GM19238 (cell line): ENCODE measurements at regions not wholly inside any gene's neighbourhood (a gene's known extent, or its start where the extent isn't known, plus 50 kb on each side); places are given as distances from the start of the nearest gene placed in this dataset.
A peak's percentile ranks its signal among the peaks of the same experiment; 100 is the strongest.
"Not testable (repeated sequence)": the region's sequence is repeated elsewhere in the genome, so short reads cannot be mapped to it uniquely, and the experiment has no call there.

ENCODE experiments used
- DNase-seq: peaks from one replicate; pipeline ENCODE4 v3.0.0; 2011; ENCODE audit warnings: low spot score; ENCODE audit not compliant: insufficient read length

- DNase-seq, result no peak
These were observed 50.5 kb upstream of the PRNP start for GRCh38 chr20:4635781-4636180.

DNA sequence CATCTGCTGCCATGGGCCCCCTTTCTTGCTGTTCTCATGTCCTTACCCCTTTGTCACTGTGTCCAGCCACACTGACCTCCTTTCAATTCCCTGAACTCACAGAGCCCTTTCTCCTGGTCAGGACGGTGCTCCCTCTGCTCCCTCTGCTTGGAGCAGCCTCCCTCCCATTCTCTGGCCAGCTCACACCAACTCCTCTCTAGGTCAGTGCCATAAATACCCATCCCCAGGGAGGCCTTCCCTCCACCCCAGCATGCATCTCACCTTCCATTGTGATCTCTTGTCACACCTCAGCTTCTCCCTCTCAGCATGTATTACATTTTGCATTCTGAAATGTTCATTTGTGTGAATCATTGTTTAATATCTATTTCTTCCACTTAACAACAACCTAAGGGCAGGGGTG lies 50.9 kb upstream of the PRNP start:
- no peak for DNase-seq

DNA sequence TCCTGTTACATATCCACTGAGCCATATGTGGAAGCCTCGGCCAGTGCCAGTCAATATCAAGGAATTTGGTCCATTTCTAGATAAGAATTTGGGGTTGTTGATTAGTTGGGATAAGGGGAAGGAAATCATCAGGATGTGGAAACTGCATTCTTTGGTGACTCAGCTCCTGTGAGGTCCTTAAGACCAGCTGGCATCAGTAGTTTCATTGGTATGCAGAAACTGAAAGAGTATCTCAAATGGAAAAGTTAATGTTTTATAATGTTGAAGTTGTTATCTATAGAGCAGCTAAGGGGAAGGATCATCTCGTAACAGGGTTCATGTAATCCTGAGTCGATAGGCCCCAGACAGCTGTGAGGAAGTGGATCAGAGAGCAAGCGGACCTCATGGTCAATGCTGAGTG lies 52.5 kb upstream of the PRNP start:
- DNase-seq, result no peak

DNA sequence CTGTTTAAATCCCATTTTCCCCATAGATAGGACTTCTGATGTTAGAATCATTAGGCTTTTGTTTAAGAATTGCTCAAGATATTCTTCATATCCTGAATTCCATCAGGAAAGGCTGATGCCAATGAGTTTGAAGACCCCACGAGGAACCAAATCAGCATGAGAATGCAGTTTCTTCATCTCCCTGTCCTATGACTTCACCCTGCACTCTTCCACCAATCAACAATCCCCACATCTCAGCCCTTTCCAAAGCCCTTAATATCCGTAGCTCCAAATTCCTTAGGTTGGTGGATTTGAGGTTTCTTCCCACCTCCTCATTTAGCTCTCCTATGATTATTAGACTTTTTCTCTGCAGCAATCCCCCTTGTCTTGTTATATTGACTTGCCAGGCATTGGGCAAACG lies 52.9 kb upstream of the PRNP start:
- no peak for DNase-seq

DNA sequence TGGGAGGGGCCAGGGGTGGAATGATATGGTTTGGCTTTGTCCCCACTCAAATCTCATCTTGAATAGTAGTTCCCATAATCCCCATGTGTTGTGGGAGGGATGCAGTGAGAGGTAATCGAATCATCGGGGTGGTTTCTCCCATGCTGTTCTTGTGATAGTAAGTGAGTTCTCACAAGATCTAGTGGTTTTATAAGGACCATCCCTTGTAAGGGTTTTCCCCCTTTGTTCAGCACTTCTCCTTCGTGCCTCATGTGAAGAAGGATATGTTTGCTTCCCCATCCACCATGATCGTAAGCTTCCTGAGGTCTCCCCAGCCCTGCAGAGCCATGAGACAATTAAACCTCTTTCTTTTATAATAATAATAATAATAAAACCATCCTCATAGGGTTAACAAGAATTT lies 53.4 kb upstream of the PRNP start:
- DNase-seq, result no peak

- no peak for DNase-seq
These were observed 60.0 kb upstream of the PRNP start for GRCh38 chr20:4626228-4626627.

DNA sequence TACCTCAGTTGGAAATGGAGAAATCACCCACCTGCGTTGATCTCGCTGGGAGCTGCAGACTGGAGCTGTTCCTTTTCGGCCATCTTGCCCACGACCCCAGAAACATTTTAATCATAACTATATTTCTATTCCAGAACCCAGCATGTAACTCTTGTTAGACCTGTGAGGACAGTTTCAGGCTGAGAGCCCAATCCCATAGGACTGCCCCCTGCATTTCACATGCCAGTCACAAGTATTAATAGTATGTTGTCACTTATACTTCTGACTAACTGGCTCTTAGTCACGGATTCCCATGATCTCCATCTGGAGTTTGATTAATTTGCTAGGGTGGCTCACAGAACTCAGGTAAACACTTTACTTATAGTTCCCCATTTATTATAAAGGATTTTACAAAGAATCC lies 60.6 kb upstream of the PRNP start:
- DNase-seq, result no peak

- DNase-seq, result not testable (repeated sequence)
These were observed 61.5 kb upstream of the PRNP start for GRCh38 chr20:4624675-4625336.

- not testable (repeated sequence) for DNase-seq
These were observed 67.1 kb upstream of the PRNP start for GRCh38 chr20:4619144-4619543.

- no peak for DNase-seq
These were observed 68.8 kb upstream of the PRNP start for GRCh38 chr20:4617484-4617883.

DNA sequence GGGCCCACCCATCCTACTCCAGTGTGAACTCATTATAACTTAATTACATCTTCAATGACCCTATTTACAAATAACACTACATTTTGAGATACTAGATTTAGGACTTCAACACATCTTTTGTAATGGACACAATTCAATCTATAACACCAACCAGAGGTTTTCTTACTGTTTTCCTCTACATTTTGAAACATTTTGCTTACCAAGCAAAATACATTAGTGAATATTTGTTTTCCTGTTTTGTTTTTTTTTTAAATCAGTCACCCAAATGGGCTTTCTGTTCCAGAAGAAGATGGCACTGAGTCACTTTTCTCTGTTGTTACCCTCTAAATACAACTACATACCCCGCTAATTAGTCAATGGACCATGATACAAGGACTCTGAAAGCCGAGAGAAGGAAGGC lies 69.2 kb upstream of the PRNP start:
- no peak for DNase-seq

- peak; percentile 21 for DNase-seq
These were observed 72.3 kb upstream of the PRNP start for GRCh38 chr20:4613718-4614620.

- no peak for DNase-seq
These were observed 73.1 kb upstream of the PRNP start for GRCh38 chr20:4613184-4613583.

DNA sequence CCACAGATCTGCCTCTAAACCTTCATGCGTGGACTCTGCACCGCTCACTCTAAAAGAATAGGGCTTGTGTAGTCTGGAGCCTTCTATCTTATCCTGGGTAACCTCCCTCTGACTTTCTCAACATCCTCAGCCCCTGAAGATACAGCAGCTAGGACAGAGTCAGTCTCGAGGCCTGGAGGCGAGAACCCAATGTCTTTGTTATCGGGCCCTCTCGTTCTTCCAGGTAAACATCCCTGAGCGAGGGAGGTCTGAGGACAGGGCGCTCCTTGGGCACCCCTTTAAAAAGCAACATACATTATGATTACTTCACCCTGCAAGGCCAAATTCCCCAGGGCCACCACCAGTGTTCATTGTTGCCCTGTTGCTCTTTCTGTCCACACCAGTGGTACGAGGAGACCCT lies 75.4 kb upstream of the PRNP start:
- DNase-seq, result no peak

DNA sequence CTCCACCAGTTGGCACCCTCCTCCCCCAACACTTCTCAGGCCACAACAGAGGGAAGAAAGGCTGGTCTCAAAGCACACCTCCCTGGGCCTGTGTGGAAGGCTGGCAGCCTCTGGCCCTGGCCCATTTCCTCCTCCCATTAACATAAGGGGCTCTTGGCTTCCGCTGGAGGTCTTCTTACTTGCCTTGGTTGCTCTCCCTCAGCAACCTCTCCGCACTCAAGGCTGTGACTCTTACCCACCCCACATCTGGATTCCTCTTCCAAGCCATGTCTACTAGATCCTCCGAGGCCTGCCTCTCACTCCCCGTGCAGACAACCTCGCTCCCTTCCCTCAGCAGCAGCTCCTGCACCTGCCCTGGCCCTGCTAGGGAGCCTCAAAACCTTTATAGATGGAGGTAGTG lies 76.7 kb upstream of the PRNP start:
- DNase-seq, result no peak

DNA sequence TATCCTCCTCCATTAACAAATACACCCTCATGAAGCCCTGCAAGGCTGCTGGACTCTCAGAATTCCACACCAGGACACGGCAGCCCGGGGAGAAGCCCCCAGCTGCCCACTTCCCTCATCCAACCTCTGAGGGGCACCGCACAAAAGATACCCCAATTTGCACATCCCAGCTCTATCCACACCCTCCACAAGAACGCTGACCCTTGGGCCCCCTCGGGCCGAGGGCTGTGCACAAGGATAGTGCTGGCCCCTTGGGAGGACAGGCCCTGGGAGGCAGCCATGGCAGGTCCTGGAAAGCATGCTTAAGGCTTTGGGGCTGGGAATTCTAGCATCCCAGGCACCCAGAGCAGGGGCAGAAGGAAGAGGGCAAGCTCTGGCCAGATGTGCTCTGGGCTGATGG lies 77.4 kb upstream of the PRNP start:
- DNase-seq, result no peak

DNA sequence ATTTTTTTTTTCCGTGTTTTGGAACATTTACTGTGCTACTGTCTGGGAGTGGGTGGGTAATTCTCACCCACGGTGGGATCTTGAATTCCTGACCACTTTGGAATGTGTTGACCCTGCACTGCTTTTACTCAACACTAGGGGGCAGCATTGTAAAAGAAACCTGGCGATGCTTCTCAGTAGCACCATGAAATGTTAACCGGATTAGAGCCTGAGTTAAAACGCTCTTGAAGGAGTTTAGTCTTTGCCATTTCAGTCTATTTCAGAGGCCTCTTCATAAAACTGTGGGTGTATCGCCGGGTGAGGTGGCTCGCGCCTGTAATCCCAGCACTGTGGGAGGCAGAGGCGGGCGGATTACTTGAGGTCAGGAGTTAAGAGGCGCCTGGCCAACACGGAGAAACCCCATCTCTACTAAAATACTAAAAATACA lies 79.0 kb upstream of the PRNP start:
- peak; percentile 30 for DNase-seq

- DNase-seq, result no peak
These were observed 80.2 kb upstream of the PRNP start for GRCh38 chr20:4606051-4606450.

GRCh38 chr20:4605166-4605565 lies 81.1 kb upstream of the PRNP start:
- DNase-seq, result no peak

DNA sequence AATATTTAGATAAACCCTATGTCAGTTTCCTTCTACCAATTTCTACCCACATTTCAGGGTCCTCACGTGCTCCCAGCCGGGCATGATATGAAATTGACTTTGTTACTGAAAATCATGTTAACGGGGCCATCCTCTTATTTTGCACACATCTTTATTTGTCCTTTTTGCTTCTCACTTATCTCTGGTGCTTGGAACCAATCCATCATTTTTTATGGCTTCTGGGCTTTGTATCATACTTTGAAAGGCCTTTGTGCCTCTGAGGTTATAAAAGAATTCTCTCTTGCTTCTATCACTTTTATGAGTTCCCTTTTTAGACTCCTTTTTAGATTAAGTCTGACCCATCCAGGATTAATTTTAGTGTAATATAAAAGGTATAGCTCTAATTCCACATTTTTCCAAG lies 81.7 kb upstream of the PRNP start:
- no peak for DNase-seq

DNA sequence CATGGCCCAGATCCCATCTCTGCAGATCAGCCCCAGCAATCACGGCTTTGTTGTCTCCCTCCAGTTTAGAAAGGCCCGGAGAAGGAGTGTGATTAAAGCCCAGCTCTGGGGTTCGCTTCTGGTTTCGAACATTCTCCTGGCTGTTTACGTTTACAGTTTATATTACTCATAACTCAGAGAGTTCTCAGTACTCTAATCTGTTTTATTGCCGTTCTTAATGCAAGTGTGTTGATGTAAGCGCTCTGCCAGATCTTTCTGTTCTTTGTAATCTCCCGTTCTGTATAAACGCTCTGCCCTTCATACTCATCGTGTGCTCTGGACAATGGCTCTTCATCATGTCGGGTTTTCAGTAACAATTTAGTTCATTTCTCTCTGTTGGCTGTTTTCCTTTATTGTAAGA lies 82.5 kb upstream of the PRNP start:
- no peak for DNase-seq

- no peak for DNase-seq
These were observed 84.0 kb upstream of the PRNP start for GRCh38 chr20:4602297-4602631.
